NCI-H1417 treated with DMSO at 0.1 percent for 48 hours (cell line): ENCODE measurements at regions not wholly inside any gene's neighbourhood (a gene's known extent, or its start where the extent isn't known, plus 50 kb on each side); places are given as distances from the start of the nearest gene placed in this dataset.
"Not testable (repeated sequence)": the region's sequence is repeated elsewhere in the genome, so short reads cannot be mapped to it uniquely, and the experiment has no call there.

ENCODE experiments used
- DNase-seq: peaks from one replicate; lab custom pipeline; 2025; lab: John Stamatoyannopoulos, UW

DNA sequence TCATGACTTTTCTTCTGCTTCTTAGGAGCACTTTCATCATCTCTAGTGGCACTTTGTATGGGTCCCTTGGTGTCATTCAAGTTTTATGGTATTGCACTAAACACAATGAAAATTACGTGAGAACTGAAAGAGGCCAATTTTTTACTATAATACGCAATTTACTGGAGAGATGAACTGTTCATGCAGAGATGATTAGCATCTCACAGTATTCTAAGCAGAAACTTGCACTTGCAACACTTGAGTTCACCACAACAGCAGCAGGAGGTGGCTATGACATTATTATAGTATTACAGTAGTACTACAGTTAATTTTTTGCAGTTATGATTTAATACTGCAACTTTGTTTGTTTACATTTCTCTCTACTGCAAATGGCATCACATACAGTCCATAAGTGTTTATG is 793.1 kb upstream of the CRIM1 start:
- DNase-seq = no peak

- no peak for DNase-seq
Measured at GRCh38 chr2:35548171-35548570, 807.4 kb upstream of the CRIM1 start.

DNA sequence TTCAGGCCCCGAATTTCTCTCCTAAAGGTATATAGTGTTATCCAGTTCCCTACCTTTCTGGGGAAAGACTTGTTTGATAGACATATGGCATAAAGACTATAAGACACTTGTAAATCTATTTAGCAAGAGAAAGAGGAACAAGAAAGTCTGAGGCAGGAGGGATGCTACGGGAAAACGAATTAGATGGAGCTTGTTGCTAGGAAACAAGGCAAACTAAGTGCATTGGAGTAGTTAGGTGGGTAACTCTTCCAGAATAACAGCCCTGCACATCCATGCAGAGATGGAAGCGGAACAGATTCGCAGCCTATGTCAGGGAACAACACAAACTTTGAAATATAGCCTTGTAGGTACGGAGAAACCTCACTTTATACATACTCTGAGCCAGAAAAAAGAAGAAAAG is 810.3 kb upstream of the CRIM1 start:
- no peak for DNase-seq

GRCh38 chr2:35538796-35539195 is 816.8 kb upstream of the CRIM1 start:
- DNase-seq = no peak

GRCh38 chr2:35530615-35531135 is 824.9 kb upstream of the CRIM1 start:
- DNase-seq = no peak

DNA sequence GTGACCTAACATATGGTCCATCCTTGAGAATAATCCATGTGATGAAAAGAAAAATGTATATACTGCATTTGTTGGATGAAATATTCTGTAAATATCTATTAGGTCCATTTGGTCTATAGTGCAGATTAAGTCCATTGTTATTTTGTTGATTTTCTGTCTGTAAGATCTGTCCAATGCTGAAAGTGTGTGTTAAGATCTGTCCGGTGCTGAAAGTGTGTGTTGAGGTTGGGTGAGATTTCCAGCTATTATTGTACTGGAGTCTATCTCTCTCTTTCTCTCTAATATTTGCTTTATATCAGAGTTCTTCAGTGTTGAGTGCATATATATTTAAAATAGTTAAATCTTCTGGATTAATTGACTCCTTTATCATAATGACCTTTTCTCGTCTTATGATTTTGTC is 828.8 kb upstream of the CRIM1 start:
- no peak for DNase-seq

- no peak for DNase-seq
Measured at GRCh38 chr2:35522450-35522849, 833.1 kb upstream of the CRIM1 start.

DNA sequence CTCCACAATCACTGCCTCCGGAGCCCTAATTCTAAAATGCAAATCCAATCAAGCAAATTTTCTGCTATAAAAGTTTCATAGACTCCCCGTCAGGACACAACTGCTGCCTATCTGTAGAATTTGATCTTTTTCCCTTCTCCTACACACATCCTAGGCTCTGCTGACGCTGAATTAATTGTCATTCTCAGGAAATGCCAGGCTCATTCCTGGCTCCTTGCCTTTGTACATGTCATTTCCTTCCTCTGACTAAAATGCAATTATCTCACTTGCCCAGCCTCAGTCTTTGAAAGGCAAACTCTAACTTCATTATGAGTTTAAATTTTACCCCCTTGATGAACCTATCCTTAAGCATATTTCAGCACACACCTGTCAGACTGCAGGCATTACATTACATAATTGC is 844.9 kb upstream of the CRIM1 start:
- no peak for DNase-seq

DNA sequence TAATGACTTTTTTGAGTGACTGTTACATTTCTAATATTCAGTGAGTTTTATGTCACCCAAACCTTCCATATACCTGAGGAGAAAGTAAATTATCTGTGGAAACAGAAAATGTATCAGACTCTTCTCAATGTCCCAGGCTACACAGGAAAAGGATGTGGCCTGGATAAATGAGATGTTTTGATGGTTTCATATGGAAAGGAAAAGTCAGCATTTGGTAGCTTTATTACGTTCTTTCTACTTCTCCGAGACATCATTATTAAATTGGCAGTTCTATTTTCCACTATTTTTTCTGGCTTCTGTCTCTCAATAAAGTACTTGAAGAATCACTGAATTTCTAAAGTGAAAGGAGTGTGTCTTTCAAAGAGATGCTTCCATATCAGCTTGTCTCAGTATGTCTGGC is 847.0 kb upstream of the CRIM1 start:
- DNase-seq = no peak

DNA sequence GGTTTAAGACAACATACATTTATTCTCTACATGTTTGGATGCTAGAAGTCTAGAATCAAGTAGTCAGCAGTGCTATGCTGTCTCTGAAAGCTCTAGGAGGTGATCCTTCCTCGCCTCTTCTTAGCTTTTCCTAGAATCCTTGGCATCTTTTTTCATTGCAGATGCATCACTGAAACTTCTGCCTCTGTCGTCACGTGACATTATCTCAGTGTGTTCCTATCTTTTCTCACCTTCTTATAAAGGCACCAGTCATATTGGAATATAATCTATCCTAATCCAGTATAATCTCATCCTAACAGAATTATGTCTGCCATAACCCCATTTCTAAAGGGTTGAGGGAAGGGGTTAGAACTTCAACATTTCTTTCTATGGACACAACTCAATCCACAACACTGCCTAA is 851.2 kb upstream of the CRIM1 start:
- no peak for DNase-seq

GRCh38 chr2:35503738-35504199 is 851.8 kb upstream of the CRIM1 start:
- DNase-seq = no peak

DNA sequence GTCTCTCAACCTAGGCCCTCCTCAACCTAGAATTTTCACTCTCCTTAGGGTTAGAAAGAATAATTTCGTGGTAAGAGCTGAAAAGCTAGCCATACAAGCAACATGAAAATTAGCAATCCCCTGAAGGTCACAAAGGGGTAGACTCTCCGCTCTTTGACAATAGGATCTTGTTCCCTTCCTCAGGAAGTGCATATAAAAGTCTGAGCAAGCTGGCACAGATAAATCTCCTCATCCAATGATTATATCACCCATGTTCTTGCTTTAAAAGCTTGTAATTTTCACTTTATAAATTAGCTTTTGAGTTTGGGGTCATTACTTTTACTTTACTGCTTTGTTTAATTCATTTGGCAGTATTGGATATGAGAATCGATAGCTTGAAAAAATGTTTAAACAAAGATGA is 852.3 kb upstream of the CRIM1 start:
- DNase-seq = no peak

GRCh38 chr2:35501076-35501475 is 854.5 kb upstream of the CRIM1 start:
- DNase-seq = no peak

DNA sequence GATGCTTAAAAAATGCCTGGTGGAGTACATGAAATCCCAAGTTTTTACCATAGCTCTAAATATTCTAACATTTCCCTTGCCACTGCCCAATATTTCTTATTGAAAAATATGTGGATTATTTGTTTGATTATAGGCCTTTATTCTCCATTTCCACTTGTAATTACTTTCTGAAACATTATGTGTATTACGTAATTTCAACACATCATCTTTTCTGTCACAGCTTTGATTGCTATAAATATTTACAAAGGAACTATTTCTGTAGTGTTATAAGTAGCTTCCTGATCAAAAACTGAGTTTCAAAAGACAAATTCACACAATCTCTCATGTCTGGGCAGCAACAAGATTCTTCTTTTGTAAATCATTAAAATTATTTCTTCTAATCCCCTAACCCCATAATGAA is 859.6 kb upstream of the CRIM1 start:
- DNase-seq = no peak

DNA sequence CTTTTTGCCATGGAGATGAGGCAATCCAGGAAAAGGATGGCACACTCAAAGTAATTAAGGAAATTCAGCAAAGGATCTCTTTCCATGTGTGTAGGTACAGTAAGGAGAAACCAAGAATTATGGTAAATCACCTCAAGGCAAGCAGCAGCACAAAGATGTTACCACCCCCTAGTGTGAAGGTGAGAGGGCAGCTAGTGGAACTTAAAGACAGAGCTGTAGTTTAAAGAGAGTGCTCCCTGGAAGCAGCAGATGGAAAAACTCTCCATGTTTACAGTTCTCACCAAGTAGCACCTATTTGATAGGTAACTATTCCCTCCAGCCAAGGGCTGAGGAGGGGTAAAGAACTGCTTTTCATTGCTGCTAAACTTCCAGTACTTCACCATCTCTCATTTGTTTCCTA is 860.4 kb upstream of the CRIM1 start:
- no peak for DNase-seq

DNA sequence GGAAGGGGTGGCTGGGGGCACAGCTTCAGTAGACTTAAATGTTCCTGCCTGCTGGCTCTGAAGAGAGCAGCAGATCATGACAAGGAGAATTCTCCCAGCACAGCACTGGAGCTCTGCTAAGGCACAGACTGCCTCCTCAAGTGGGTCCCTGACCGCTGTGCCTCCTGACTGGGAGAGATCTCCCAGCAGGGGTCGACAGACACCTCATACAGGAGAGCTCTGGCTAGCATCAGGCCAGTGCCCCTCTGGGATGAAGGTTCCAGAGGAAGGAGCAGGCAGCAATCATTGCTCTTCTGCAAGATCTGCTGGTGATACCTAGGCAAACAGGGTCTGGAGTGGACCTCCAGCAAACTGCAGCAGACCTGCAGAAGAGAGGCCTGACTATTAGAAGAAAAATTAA is 877.5 kb upstream of the CRIM1 start:
- not testable (repeated sequence) for DNase-seq

- no peak for DNase-seq
Measured at GRCh38 chr2:35468245-35468644, 887.3 kb upstream of the CRIM1 start.

- DNase-seq = no peak
Measured at GRCh38 chr2:35463805-35464596, 891.6 kb upstream of the CRIM1 start.

- no peak for DNase-seq
Measured at GRCh38 chr2:35462226-35462998, 893.2 kb upstream of the CRIM1 start.

- no peak for DNase-seq
Measured at GRCh38 chr2:35461406-35461805, 894.2 kb upstream of the CRIM1 start.

DNA sequence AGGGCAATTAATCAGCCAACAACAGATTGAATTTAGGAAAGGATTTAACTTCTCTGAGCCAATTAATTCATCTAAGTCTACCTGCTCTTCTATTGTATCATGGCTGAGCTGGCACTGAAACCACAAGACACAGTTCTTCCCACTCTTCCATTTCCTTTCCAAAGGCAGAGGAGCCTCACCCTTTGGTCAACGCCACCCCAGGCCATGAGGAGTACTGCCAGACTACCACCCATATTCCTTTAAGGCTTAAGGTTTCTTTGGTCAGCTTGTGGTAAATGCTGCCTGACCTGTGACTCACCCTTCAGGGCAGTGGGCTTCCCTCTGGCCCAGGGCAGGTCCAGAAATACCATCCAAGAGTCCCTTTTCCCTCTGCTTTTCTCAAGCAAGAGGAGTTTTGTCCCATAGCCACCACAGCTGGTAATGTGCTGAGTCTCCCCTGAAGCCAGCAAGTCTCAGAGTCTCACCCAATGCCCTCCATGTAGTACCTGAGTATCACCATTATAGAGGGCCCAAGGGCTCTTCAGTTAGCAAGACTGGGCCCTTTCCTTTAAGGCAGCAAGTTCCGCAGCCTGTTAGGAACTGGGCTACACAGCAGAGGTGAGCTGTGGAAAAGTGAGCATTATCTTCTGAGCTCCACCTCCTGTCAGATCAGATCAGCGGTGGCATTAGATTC is 900.5 kb upstream of the CRIM1 start:
- DNase-seq = no peak

GRCh38 chr2:35447821-35448220 is 907.8 kb upstream of the CRIM1 start:
- no peak for DNase-seq

- no peak for DNase-seq
Measured at GRCh38 chr2:35447215-35447614, 908.4 kb upstream of the CRIM1 start.
